ENCODE measurements at regions not wholly inside any gene's neighbourhood (a gene's known extent, or its start where the extent isn't known, plus 50 kb on each side); places are given as distances from the start of the nearest gene placed in this dataset.

- no peak for DNase-seq (ENCODE audit: low spot score)
- Histone ChIP-seq H3K36me3 (ENCODE audit: control insufficient read depth in 4 of 4, insufficient read depth in 3 of 4, low read depth in 1 of 4, low read length in 3 of 4) (no peaks in the 10 kb centered on the region), H3K9me3 (ENCODE audit: control insufficient read depth in 4 of 4, low read length in 3 of 4) (peaks cover 0 to 5% (median under 1%) of the 10 kb centered on the region in 4 donors), H3K27ac (ENCODE audit: low read depth in 1 of 2, low read length in 2 of 2) (no peak overlapping the region), H3K9ac (ENCODE audit: low read depth in 1 of 2, low read length in 2 of 2) (no peak overlapping the region), H3K4me1 (ENCODE audit: control insufficient read depth in 4 of 4, insufficient read depth in 4 of 4, low read length in 3 of 4) (no peaks in the 10 kb centered on the region), H3K27me3 (ENCODE audit: control insufficient read depth in 4 of 4, insufficient read depth in 4 of 4, low read length in 3 of 4) (no peaks in the 10 kb centered on the region), H3K4me3 (ENCODE audit: low read depth in 1 of 3, low read length in 3 of 3) (no peak overlapping the region)
- TF ChIP-seq SP1 (IDR thresholded peaks at IDR 0.05) = no peak
- TF ChIP-seq FOXA2 (IDR thresholded peaks at IDR 0.05) = no peak
- TF ChIP-seq TAF1 (conservative IDR thresholded peaks at IDR 0.05) = no peak
- TF ChIP-seq EGR1 (IDR thresholded peaks at IDR 0.05; ENCODE audit: low read depth in 2 of 2) = no peak
- no peak for TF ChIP-seq NR2F2 (IDR thresholded peaks at IDR 0.05)
- TF ChIP-seq CTCF (IDR thresholded peaks at IDR 0.05; ENCODE audit: low read depth, low read length, missing input control) = no peak
- TF ChIP-seq YY1 (IDR thresholded peaks at IDR 0.05) = no peak
- no peak for TF ChIP-seq MAX (IDR thresholded peaks at IDR 0.05)
- no peak for TF ChIP-seq JUND (IDR thresholded peaks at IDR 0.05)
- TF ChIP-seq FOXA1 (IDR thresholded peaks at IDR 0.05) = no peak
Observed at GRCh38 chr1:79679916-79680315, 673.4 kb upstream of the ADGRL4 start.

GRCh38 chr1:79667848-79668696 lies 661.5 kb upstream of the ADGRL4 start:
- no peaks in the 10 kb centered on the region for H3K27me3 ChIP-seq (ENCODE audit: control insufficient read depth in 4 of 4, insufficient read depth in 4 of 4, low read length in 3 of 4)
- no peaks in the 10 kb centered on the region for H3K4me1 ChIP-seq (ENCODE audit: control insufficient read depth in 4 of 4, insufficient read depth in 4 of 4, low read length in 3 of 4)
- WGBS = 76% methylated on average over 3 of the region's 3 CpGs
- no peak overlapping the region for H3K9ac ChIP-seq (ENCODE audit: low read depth in 1 of 2, low read length in 2 of 2)
- no peak overlapping the region for H3K27ac ChIP-seq (ENCODE audit: low read depth in 1 of 2, low read length in 2 of 2)
- H3K36me3 ChIP-seq (ENCODE audit: control insufficient read depth in 4 of 4, insufficient read depth in 3 of 4, low read depth in 1 of 4, low read length in 3 of 4) = no peaks in the 10 kb centered on the region
- no peaks in the 10 kb centered on the region for H3K9me3 ChIP-seq (ENCODE audit: control insufficient read depth in 4 of 4, low read length in 3 of 4)
- DNase-seq (ENCODE audit: low spot score) = no peak
- TF ChIP-seq HNF4A (conservative IDR thresholded peaks at IDR 0.05) (no peak), REST (IDR thresholded peaks at IDR 0.05) (no peak), CTCF (IDR thresholded peaks at IDR 0.05; ENCODE audit: low read depth, low read length, missing input control) (no peak), TAF1 (conservative IDR thresholded peaks at IDR 0.05) (no peak), ZBTB33 (IDR thresholded peaks at IDR 0.05) (no peak), JUND (IDR thresholded peaks at IDR 0.05) (no peak), FOXA2 (IDR thresholded peaks at IDR 0.05) (no peak), SP1 (IDR thresholded peaks at IDR 0.05) (no peak), RXRA (IDR thresholded peaks at IDR 0.05) (no peak), GABPA (IDR thresholded peaks at IDR 0.05 in 1 of 2, conservative IDR thresholded peaks at IDR 0.05 in 1 of 2) (no peak), FOXA1 (IDR thresholded peaks at IDR 0.05) (no peak)
- no peak overlapping the region for H3K4me3 ChIP-seq (ENCODE audit: low read depth in 1 of 3, low read length in 3 of 3)

Data from liver (tissue), 8 donors.